Body of pancreas (tissue), 4 donors: ENCODE measurements at regions not wholly inside any gene's neighbourhood (a gene's known extent, or its start where the extent isn't known, plus 50 kb on each side); places are given as distances from the start of the nearest gene placed in this dataset.

Experiments used
- ATAC-seq: fragments of 150-250 bp; one replicate; pipeline ENCODE4 v1.9.1; 2016
- DNase-seq, 4 donors: peaks; one replicate each; pipeline ENCODE4 v3.0.0-alpha.2; 2019
- H3K27ac ChIP-seq, 4 donors: fragments of 200-600 bp; sonication (generic); 1 replicate in 3 of 4; 2 replicates in 1 of 4; pipeline versions ENCODE4 v1.5.1 to v1.6.1; 2016 to 2019; ENCODE audit warnings: mild to moderate bottlenecking in 1 of 4, mixed read lengths in 1 of 4, moderate library complexity in 1 of 4
- H3K27me3 ChIP-seq, 2 donors: fragments of 200-600 bp; sonication (generic); one replicate each; pipeline ENCODE4 v1.6.0; 2016; ENCODE audit warnings: mild to moderate bottlenecking in 1 of 2
- H3K36me3 ChIP-seq, 2 donors: fragments of 200-600 bp; sonication (generic); replicated peaks in 1 of 2; 2 replicates each; pipeline ENCODE4 v1.5.1; 2016; ENCODE audit warnings: low read depth in 2 of 2; ENCODE audit not compliant: insufficient read depth in 1 of 2
- H3K4me1 ChIP-seq: fragments of 200-600 bp; sonication (generic); one replicate; pipeline ENCODE4 v1.6.0; 2016
- H3K4me3 ChIP-seq, 2 donors: fragments of 200-600 bp; sonication (generic); 1 replicate in 1 of 2; 2 replicates in 1 of 2; pipeline ENCODE4 v1.5.1; 2016 to 2019
- H3K9me3 ChIP-seq, 3 donors: fragments of 200-600 bp; sonication (generic); 1 replicate in 2 of 3; 2 replicates in 1 of 3; pipeline ENCODE4 v1.5.1; 2016
- POLR2A ChIP-seq, 3 donors: fragments of 450-650 bp; IDR thresholded peaks; one replicate each; pipeline ENCODE4 v1.6.1; 2016; ENCODE audit warnings: antibody characterized with exemption in 3 of 3, mild to moderate bottlenecking in 2 of 3
- WGBS, 2 donors: methylation state at CpG; one replicate each; pipeline ENCODE4 v1.1.5; 2017; 5-methylcytosine and 5-hydroxymethylcytosine counted together
- intact Hi-C: fragments of 100-400 bp; cut with DNase I; formaldehyde crosslinking; loops from one replicate; pipeline ENCODE4 v1.15.1; 2023
- TF ChIP-seq, protein P1 (sequence below), 7 experiments: fragments of 450-650 bp in 4 of 7; fragments of 200-600 bp in 3 of 7; sonication (generic) in 3 of 7; IDR thresholded peaks; one replicate each; pipeline ENCODE4 v1.5.1; 2016 to 2019; ENCODE audit warnings: antibody characterized with exemption in 7 of 7

DNA sequence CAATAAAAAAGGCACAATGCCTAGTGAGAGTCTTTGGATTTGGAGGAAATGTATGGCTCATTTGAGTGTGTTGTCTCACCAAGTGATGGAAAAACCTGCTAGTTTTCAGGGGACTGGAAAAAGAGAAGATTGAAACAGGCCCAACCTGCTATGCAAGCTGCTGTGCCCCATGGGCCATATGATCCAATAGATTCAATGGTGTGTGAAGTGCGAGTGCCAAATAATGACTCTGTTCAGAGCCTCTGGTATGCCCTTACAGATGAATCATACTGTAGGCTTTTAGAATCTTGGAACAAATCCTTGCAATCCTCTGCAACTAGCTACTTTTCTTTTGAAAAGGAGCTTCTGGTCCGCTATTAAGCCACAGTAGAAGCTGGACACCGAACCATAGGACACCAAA, 529.8 kb upstream of the CNTNAP5 start:
- ATAC-seq = no peak

DNA sequence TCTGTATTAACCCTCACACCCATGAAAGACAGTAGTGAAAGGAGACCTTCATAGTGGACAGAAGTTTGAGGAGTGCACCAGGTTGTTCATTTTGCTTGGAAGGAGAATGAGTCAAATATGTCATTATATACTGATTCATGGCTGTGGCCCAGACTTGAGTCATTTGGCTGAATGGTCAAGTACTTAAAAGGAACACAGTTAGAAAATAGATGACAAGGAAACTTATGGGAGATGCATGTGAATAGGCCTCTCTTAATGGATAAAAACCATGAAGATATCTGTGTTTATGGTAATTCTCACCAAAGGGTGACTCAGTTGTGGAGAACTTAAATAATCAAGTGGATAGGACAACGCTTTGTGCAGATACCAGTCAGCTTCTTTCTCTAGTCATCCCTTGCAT, 524.7 kb upstream of the CNTNAP5 start:
- no peak for TF ChIP-seq POLR2A (IDR thresholded peaks at IDR 0.05)
- no peaks in the 10 kb centered on the region for H3K36me3 ChIP-seq
- 50 to 68% methylated on average over 1 of the region's 1 CpG for WGBS, 2 donors
- ATAC-seq = no peak
- no peak overlapping the region for H3K4me3 ChIP-seq
- H3K9me3 ChIP-seq = no peaks in the 10 kb centered on the region
- no peaks in the 10 kb centered on the region for H3K27me3 ChIP-seq
- no peaks in the 10 kb centered on the region for H3K4me1 ChIP-seq
- H3K27ac ChIP-seq = no peak overlapping the region
- intact Hi-C loops = no loop called here
- DNase-seq = no peak

More for the DNA sequence above, 529.8 kb upstream of the CNTNAP5 start:
- TF ChIP-seq, protein P1, sequence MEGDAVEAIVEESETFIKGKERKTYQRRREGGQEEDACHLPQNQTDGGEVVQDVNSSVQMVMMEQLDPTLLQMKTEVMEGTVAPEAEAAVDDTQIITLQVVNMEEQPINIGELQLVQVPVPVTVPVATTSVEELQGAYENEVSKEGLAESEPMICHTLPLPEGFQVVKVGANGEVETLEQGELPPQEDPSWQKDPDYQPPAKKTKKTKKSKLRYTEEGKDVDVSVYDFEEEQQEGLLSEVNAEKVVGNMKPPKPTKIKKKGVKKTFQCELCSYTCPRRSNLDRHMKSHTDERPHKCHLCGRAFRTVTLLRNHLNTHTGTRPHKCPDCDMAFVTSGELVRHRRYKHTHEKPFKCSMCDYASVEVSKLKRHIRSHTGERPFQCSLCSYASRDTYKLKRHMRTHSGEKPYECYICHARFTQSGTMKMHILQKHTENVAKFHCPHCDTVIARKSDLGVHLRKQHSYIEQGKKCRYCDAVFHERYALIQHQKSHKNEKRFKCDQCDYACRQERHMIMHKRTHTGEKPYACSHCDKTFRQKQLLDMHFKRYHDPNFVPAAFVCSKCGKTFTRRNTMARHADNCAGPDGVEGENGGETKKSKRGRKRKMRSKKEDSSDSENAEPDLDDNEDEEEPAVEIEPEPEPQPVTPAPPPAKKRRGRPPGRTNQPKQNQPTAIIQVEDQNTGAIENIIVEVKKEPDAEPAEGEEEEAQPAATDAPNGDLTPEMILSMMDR (IDR thresholded peaks at IDR 0.05) = no peak
- no peak for TF ChIP-seq POLR2A (IDR thresholded peaks at IDR 0.05)
- Histone ChIP-seq H3K27me3 (no peaks in the 10 kb centered on the region), H3K4me3 (no peak overlapping the region), H3K4me1 (no peaks in the 10 kb centered on the region), H3K27ac (no peak overlapping the region), H3K9me3 (no peaks in the 10 kb centered on the region), H3K36me3 (no peaks in the 10 kb centered on the region)
- 55 to 63% methylated on average over 3 of the region's 3 CpGs for WGBS, 2 donors
- intact Hi-C loops = no loop called here
- no peak for DNase-seq

DNA sequence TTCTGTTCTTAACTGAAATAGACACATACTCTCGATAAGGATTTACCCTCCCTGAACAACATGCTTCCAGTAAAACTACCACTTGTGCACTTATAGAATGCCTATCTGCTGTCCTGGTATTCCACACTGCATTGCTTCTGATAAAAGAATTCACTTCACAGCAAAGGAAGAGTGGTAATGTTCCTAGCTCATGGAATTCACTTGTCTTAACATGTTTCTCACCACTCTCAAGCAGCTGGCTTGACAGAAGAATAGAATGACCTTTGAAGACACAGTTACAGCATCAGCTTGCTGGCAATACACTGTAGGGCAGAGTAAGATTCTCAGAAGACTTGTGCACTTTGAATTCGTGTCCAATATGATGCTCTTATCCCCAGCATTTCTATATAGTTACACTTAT, 524.1 kb upstream of the CNTNAP5 start:
- ATAC-seq (no peak), DNase-seq (no peak)
- Histone ChIP-seq H3K36me3 (no peaks in the 10 kb centered on the region), H3K27me3 (no peaks in the 10 kb centered on the region), H3K4me3 (no peak overlapping the region), H3K4me1 (no peaks in the 10 kb centered on the region), H3K27ac (no peak overlapping the region), H3K9me3 (no peaks in the 10 kb centered on the region)
- 45 to 61% methylated on average over 2 of the region's 2 CpGs for WGBS, 2 donors
- intact Hi-C loops = no loop called here
- TF ChIP-seq, protein P1 (IDR thresholded peaks at IDR 0.05) = no peak
- no peak for TF ChIP-seq POLR2A (IDR thresholded peaks at IDR 0.05)

DNA sequence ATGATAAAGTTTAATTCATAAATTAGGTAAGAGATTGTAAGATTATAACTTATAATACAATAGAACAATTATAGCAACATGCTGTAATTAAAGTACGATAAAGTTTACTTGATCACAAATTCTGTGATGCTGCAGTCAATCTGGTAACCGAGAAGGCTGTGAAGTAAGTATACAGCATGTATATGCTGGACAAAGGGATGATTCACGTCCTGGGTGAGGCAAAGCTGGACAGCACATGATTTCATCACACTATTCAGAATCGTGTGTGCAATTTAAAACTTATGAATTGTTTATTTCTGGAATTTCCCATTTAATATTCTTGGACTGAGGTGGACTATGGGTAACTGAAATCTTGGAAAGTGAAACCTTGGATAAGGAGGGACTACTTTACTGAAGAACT, 522.2 kb upstream of the CNTNAP5 start:
- Histone ChIP-seq H3K27ac (no peak overlapping the region), H3K4me3 (no peak overlapping the region), H3K36me3 (no peaks in the 10 kb centered on the region), H3K4me1 (no peaks in the 10 kb centered on the region), H3K27me3 (no peaks in the 10 kb centered on the region), H3K9me3 (no peaks in the 10 kb centered on the region)
- intact Hi-C loops = no loop called here
- no peak for TF ChIP-seq POLR2A (IDR thresholded peaks at IDR 0.05)
- TF ChIP-seq, protein P1 (IDR thresholded peaks at IDR 0.05) = no peak
- ATAC-seq (no peak), DNase-seq (no peak)
- 41 to 51% methylated on average over 4 of the region's 4 CpGs for WGBS, 2 donors

DNA sequence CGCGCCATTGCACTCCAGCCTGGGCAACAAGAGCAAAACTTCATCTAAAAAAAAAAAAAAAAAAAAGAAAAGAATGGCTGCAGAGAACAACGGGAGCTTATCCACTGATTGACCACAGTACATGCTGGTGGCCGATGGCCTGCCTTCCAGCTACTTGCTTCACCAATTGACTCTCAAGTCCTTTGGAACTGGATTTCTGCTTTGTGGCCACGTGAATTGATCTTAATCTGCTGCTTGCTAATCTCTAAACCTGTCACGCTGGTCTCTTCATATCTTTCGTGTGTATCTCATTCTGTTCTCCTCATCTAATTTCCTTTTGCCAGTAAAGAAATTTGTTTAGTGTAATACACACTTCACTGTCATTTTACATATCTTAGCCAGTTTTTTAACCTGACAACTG, 512.5 kb upstream of the CNTNAP5 start:
- Histone ChIP-seq H3K27ac (no peak overlapping the region), H3K4me1 (no peaks in the 10 kb centered on the region), H3K9me3 (no peaks in the 10 kb centered on the region), H3K4me3 (no peak overlapping the region), H3K36me3 (no peaks in the 10 kb centered on the region), H3K27me3 (no peaks in the 10 kb centered on the region)
- no peak for DNase-seq
- ATAC-seq = no peak
- TF ChIP-seq POLR2A (IDR thresholded peaks at IDR 0.05) = no peak
- TF ChIP-seq, protein P1 (IDR thresholded peaks at IDR 0.05) = no peak
- 56 to 60% methylated on average over 7 of the region's 7 CpGs for WGBS, 2 donors
- intact Hi-C loops = no loop called here
